ENCODE measurements at regions not wholly inside any gene's neighbourhood (a gene's known extent, or its start where the extent isn't known, plus 50 kb on each side); places are given as distances from the start of the nearest gene placed in this dataset.

DNA sequence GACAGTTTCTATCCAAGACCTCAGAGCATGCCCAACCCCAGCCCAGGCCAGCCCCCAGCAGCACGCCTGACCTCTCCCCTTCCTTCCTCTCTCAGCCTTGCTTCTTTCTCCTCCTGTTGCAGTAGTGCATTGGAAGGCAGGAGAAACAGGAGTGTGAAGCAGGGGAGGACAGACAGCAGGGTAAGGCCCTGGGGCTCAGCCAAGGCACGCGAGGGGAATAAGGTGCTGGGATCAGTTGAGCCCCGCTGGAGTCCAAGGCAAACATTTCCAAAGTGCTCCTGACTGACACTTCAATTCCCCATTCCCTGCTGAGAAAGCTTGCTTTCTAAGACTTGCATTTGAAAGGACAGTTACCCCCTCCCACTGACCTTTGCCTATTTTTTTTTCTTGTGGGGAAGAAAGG lies 73.1 kb upstream of the OLFM4 start:
- DNase-seq (ENCODE audit: low read depth): no peak
- TF ChIP-seq, protein P1, sequence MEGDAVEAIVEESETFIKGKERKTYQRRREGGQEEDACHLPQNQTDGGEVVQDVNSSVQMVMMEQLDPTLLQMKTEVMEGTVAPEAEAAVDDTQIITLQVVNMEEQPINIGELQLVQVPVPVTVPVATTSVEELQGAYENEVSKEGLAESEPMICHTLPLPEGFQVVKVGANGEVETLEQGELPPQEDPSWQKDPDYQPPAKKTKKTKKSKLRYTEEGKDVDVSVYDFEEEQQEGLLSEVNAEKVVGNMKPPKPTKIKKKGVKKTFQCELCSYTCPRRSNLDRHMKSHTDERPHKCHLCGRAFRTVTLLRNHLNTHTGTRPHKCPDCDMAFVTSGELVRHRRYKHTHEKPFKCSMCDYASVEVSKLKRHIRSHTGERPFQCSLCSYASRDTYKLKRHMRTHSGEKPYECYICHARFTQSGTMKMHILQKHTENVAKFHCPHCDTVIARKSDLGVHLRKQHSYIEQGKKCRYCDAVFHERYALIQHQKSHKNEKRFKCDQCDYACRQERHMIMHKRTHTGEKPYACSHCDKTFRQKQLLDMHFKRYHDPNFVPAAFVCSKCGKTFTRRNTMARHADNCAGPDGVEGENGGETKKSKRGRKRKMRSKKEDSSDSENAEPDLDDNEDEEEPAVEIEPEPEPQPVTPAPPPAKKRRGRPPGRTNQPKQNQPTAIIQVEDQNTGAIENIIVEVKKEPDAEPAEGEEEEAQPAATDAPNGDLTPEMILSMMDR (IDR thresholded peaks at IDR 0.05; ENCODE audit: low read depth, low read length, missing control alignments): no peak
- no peak overlapping the region for H3K4me3 ChIP-seq (ENCODE audit: low read depth, low read length)

DNA sequence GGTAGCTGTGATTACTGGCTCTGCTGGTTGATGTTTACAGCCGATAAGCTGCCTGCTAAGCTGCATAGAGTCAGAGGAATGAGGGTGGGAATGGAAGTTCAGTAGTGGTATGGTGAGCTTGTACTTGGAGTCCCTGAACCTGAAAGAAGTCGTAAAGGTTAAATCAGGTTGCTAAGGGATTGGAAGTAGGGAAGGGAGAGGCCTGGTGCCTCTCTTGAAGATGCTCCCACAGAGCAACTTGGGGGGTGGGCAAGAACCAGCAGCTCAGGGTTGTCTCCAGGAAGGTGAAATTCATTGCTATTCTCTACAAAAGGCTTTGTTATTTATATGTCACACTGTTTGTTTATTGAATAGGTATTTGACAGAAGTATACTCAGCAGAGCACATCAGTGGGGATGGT lies 73.8 kb upstream of the OLFM4 start:
- DNase-seq (ENCODE audit: low read depth): no peak
- H3K4me3 ChIP-seq (ENCODE audit: low read depth, low read length): no peak overlapping the region
- TF ChIP-seq, protein P1 (IDR thresholded peaks at IDR 0.05; ENCODE audit: low read depth, low read length, missing control alignments): no peak

DNA sequence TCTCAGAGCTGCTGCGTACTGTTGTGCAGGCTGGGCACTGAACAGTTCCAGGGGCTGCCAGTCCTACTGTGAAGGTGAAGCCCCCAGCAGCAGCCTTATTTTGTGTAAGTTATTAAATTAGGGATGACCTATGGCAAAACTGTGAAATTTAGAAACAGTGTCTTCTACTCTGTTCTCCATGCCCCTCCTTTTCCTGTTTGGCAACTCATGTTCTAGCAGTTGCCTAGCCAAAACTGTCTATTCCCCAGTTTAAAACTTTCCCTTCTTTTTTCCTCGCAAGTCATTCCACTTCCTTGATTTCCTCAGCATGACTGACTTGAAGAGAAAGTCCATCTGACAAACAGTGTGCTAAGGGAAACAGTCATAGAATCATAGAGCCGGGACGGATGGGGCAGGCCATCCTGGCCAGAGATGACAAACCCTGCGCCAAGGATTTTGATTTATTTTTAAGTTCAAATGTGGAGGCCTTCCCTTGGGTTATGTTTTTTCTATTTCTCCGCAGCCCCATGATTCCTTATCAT lies 78.1 kb upstream of the OLFM4 start:
- no peak for DNase-seq (ENCODE audit: low read depth)
- TF ChIP-seq, protein P1 (IDR thresholded peaks at IDR 0.05; ENCODE audit: low read depth, low read length, missing control alignments): no peak
- no peak overlapping the region for H3K4me3 ChIP-seq (ENCODE audit: low read depth, low read length)

DNA sequence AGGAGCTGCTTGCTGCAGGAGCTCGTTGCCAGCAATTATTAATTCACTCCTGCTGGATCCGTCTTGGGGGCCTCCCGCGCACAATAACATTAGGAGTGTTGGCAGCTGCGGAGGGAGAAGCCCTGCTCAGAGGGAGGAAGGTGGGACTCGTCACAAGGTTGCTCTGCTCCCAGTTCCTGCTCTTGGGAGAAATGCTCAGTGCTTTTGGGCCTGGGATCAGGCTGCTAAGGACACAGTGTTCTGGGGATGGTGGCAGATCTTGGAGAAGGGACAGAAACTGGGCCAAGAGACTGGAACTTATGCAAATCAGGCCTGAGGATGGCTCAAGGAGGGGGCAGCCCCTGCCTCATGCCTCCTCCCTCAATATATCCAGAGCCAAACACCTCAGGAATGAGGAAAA lies 78.9 kb upstream of the OLFM4 start:
- TF ChIP-seq, protein P1 (IDR thresholded peaks at IDR 0.05; ENCODE audit: low read depth, low read length, missing control alignments): no peak
- DNase-seq (ENCODE audit: low read depth): no peak
- H3K4me3 ChIP-seq (ENCODE audit: low read depth, low read length): no peak overlapping the region

DNA sequence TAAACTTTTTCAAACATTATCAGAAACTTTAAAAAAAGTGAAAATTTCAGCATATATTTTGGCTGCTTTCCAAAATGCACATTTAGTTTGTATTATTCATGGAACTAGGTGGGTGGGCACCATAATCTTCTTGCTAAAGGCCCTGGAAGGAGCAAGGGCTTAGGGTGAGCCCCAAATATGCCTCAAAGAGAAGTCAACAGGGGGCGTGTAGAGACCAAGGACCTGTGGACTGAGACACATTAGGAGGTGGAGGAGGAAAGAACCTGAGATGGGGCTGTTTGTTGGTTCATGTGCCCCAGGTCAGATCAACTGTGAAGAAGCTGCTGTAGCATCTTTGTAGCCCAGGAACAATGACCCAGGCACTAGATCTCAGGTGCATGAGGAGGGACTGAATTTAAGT lies 79.6 kb upstream of the OLFM4 start:
- TF ChIP-seq, protein P1 (IDR thresholded peaks at IDR 0.05; ENCODE audit: low read depth, low read length, missing control alignments): no peak
- no peak overlapping the region for H3K4me3 ChIP-seq (ENCODE audit: low read depth, low read length)
- no peak for DNase-seq (ENCODE audit: low read depth)

DNA sequence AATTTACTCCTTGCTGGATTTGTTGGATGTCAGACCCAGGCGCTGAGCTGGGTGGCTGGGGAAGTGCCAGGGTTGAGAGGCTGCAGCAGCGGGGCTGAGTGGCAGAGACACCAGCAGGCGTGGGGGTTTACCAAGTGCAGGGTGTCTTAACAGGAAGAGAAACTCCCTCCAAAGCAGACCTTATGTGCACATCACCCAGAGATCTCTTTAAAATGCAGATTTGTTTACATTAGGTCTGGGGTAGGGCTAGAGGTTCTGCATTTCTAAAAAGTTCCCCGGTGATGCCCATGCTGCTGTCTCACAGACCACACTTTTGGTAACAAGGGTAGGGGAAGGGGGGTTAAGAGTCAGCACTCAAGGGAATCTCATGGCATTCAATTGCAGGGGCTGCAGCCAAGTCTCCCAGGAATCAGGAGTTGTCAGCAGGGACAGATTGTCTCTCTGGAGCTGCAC lies 80.7 kb upstream of the OLFM4 start:
- no peak overlapping the region for H3K4me3 ChIP-seq (ENCODE audit: low read depth, low read length)
- TF ChIP-seq, protein P1 (IDR thresholded peaks at IDR 0.05; ENCODE audit: low read depth, low read length, missing control alignments): no peak
- DNase-seq (ENCODE audit: low read depth): no peak

DNA sequence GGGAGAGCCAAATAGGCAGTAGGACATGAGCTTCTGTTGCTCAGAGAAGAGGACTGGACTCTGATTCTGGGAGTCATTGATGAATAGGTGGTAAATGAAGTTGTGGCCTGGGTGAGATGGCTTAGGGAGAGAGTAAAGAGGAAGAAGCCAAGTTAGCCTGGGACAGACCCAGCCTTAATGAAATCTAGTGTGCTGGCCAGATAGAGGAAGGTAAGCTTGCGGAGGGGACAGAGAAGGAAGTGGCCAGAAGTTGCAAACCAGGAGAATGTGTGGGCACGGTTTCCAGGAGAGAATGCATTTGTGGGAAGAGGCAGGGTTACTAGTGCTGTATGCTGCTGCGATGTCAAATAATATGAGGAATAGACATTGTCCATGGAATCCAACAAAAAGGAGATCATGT lies 83.3 kb upstream of the OLFM4 start:
- no peak for DNase-seq (ENCODE audit: low read depth)
- TF ChIP-seq, protein P1 (IDR thresholded peaks at IDR 0.05; ENCODE audit: low read depth, low read length, missing control alignments): no peak

More for the DNA sequence above, 83.3 kb upstream of the OLFM4 start:
- no peak overlapping the region for H3K4me3 ChIP-seq (ENCODE audit: low read depth, low read length)
